Esophagus muscularis mucosa (tissue), 4 donors: ENCODE measurements at regions not wholly inside any gene's neighbourhood (a gene's known extent, or its start where the extent isn't known, plus 50 kb on each side); places are given as distances from the start of the nearest gene placed in this dataset.

Experiments
- DNase-seq: peaks from one replicate; pipeline ENCODE4 v3.0.0-alpha.2; 2017; ENCODE audit errors: extremely low spot score
- H3K27ac ChIP-seq, 4 donors: fragments of 200-600 bp; sonication (generic); replicated peaks in 1 of 4; 1 replicate in 3 of 4; 2 replicates in 1 of 4; pipeline ENCODE4 v1.5.1; 2016 to 2019; ENCODE audit warnings: mild to moderate bottlenecking in 1 of 4
- H3K27me3 ChIP-seq, 4 donors: fragments of 200-600 bp; sonication (generic); one replicate each; pipeline versions ENCODE4 v1.5.1 to v1.6.0; 2016 to 2019
- H3K36me3 ChIP-seq, 4 donors: fragments of 200-600 bp; sonication (generic); one replicate each; pipeline ENCODE4 v1.5.1; 2016 to 2019
- H3K4me1 ChIP-seq, 4 donors: fragments of 200-600 bp; sonication (generic); one replicate each; pipeline ENCODE4 v1.5.1; 2016 to 2019
- H3K4me3 ChIP-seq, 4 donors: fragments of 200-600 bp; sonication (generic); 1 replicate in 2 of 4; 2 replicates in 2 of 4; pipeline ENCODE4 v1.5.1; 2016 to 2019; ENCODE audit warnings: mild to moderate bottlenecking in 4 of 4, moderate library complexity in 1 of 4
- H3K9me3 ChIP-seq, 4 donors: fragments of 200-600 bp; sonication (generic); 1 replicate in 3 of 4; 2 replicates in 1 of 4; pipeline ENCODE4 v1.5.1; 2016 to 2019
- EP300 ChIP-seq: sonication (generic); formaldehyde crosslinking; IDR thresholded peaks from one replicate; pipeline ENCODE4 v1.6.1; 2017; ENCODE audit warnings: antibody characterized with exemption
- POLR2A ChIP-seq: fragments of 450-650 bp; IDR thresholded peaks from one replicate; pipeline ENCODE4 v1.6.1; 2017; ENCODE audit warnings: antibody characterized with exemption, moderate library complexity, mild to moderate bottlenecking, low read depth
- POLR2AphosphoS5 ChIP-seq, 2 donors: sonication (generic); formaldehyde crosslinking; IDR thresholded peaks; one replicate each; pipeline ENCODE4 v1.6.1; 2017; ENCODE audit warnings: antibody characterized with exemption in 2 of 2
- WGBS: methylation state at CpG from one replicate; pipeline ENCODE4 v1.1.5; 2018; 5-methylcytosine and 5-hydroxymethylcytosine counted together
- intact Hi-C: fragments of 100-400 bp; cut with DNase I; formaldehyde crosslinking; loops from one replicate; pipeline ENCODE4 v1.15.1; 2023
- TF ChIP-seq, protein P1 (sequence below), 3 experiments: fragments of 200-600 bp in 2 of 3; fragments of 450-650 bp in 1 of 3; sonication (generic) in 2 of 3; IDR thresholded peaks; one replicate each; pipeline ENCODE4 v1.5.1; 2017 to 2019; ENCODE audit warnings: antibody characterized with exemption in 3 of 3, mild to moderate bottlenecking in 2 of 3, moderate library complexity in 1 of 3

DNA sequence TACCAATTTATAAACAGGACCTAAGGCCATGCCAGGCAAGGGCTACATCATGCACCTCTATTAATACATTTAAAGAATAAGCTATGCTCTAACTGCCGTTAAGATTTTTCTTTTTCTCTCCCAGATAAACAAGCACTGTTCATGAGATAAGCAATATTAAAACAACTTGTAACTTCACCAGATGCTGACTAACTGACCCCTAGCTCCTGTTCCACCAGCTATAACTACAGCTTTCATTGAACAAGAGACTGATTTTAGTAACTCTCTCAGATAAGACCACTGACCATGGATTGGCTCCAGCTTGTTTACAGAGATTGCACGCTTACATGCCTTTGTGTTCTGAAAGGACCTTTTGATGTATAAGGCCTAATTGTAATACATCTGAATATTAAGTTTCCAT is 540.7 kb upstream of the NECTIN3 start:
- Histone ChIP-seq H3K9me3 (no peaks in the 10 kb centered on the region), H3K27ac (no peak overlapping the region), H3K4me1 (no peaks in the 10 kb centered on the region), H3K36me3 (no peaks in the 10 kb centered on the region), H3K4me3 (no peak overlapping the region), H3K27me3 (no peaks in the 10 kb centered on the region)
- TF ChIP-seq POLR2A = no peak
- DNase-seq = no peak
- intact Hi-C loops = no loop called here
- 81% methylated on average over 2 of the region's 2 CpGs for WGBS

DNA sequence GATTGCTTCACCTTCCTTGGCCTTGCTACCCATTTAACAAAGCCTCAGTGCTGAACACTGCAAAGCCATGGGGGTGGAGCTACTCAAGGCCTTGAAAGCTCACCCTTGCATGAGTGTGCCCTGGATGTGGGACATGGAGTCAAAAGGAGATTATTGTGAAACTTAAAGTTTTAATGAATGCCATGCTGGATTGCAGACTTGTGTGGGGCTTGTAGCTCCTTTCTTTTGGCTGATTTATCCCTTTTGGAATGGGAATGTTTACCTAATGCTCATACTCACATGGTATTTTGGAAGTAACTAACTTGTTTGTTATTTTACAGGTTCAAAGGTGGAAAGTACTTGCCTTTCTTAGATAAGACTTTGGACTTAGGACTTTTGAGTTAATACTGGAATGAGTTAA is 538.5 kb upstream of the NECTIN3 start:
- intact Hi-C loops = no loop called here
- TF ChIP-seq POLR2A (no peak), POLR2AphosphoS5 (IDR thresholded peaks at IDR 0.05) (no peak), EP300 (no peak)
- TF ChIP-seq, protein P1, sequence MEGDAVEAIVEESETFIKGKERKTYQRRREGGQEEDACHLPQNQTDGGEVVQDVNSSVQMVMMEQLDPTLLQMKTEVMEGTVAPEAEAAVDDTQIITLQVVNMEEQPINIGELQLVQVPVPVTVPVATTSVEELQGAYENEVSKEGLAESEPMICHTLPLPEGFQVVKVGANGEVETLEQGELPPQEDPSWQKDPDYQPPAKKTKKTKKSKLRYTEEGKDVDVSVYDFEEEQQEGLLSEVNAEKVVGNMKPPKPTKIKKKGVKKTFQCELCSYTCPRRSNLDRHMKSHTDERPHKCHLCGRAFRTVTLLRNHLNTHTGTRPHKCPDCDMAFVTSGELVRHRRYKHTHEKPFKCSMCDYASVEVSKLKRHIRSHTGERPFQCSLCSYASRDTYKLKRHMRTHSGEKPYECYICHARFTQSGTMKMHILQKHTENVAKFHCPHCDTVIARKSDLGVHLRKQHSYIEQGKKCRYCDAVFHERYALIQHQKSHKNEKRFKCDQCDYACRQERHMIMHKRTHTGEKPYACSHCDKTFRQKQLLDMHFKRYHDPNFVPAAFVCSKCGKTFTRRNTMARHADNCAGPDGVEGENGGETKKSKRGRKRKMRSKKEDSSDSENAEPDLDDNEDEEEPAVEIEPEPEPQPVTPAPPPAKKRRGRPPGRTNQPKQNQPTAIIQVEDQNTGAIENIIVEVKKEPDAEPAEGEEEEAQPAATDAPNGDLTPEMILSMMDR (IDR thresholded peaks at IDR 0.05) = no peak

DNA sequence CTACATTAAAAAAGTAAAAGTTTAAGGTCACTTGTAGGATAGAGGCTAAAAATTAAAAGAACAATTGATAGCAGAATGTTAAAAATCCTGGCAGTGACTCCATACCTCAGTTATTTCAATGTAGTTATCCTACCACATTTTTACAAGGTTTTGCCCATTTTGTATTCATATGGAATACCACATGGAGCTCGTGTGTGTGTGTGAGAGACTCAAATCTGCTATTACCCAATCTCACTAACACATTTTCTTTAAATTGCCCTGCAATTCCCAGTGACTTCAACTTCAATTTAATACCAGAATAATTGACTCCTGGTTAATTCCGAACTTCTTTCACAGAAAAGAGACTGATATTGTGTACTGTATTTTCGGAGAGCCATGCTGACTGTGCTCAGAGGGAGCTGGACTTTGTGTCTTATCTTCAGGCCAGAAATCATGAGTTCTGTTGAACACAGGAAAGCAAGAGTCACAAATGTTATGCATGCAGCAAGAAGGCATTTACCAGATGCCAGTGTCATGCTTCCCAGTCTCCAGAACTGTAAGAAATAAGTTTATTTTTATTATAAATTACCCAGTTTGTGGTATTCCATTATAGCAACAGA is 529.0 kb upstream of the NECTIN3 start:
- intact Hi-C loops = no loop called here
- no peaks in the 10 kb centered on the region for H3K36me3 ChIP-seq

More for the DNA sequence above, 538.5 kb upstream of the NECTIN3 start:
- Histone ChIP-seq H3K27ac (no peak overlapping the region), H3K27me3 (no peaks in the 10 kb centered on the region), H3K36me3 (no peaks in the 10 kb centered on the region), H3K4me1 (no peaks in the 10 kb centered on the region), H3K9me3 (no peaks in the 10 kb centered on the region), H3K4me3 (no peak overlapping the region)
- no peak for DNase-seq

DNA sequence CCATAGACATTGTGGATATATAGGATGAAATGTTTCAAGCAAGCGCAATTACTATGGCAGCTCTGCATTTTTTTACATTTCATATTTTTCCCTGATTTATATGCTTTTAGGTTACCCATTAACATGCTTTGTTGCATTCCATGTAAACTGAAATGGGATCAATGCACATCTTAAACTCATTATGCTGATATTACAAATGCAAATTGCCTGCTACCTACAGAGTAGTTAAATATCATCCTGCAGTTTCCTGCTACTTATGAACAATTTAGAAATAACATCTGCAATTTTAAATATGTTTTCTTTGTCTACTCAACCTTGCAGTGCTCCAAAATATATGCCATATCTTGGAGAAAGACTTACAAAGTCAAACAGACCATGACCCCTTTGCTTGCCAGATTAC is 526.9 kb upstream of the NECTIN3 start:
- Histone ChIP-seq H3K4me3 (no peak overlapping the region), H3K27me3 (no peaks in the 10 kb centered on the region), H3K4me1 (no peaks in the 10 kb centered on the region), H3K36me3 (no peaks in the 10 kb centered on the region), H3K9me3 (no peaks in the 10 kb centered on the region), H3K27ac (no peak overlapping the region)
- TF ChIP-seq POLR2AphosphoS5 (IDR thresholded peaks at IDR 0.05) (no peak), POLR2A (no peak), EP300 (no peak)
- TF ChIP-seq, protein P1 (IDR thresholded peaks at IDR 0.05) = no peak
- no peak for DNase-seq
- intact Hi-C loops = no loop called here
- 98% methylated on average over 1 of the region's 1 CpG for WGBS

More for the DNA sequence above, 529.0 kb upstream of the NECTIN3 start:
- no peaks in the 10 kb centered on the region for H3K27me3 ChIP-seq
- DNase-seq = no peak
- H3K9me3 ChIP-seq = no peaks in the 10 kb centered on the region
- TF ChIP-seq POLR2AphosphoS5 (IDR thresholded peaks at IDR 0.05) (no peak), POLR2A (no peak), EP300 (no peak)
- TF ChIP-seq, protein P1 (IDR thresholded peaks at IDR 0.05) = no peak
- no peaks in the 10 kb centered on the region for H3K4me1 ChIP-seq
- H3K4me3 ChIP-seq = no peak overlapping the region
- H3K27ac ChIP-seq = no peak overlapping the region
- 75% methylated on average over 3 of the region's 3 CpGs for WGBS

DNA sequence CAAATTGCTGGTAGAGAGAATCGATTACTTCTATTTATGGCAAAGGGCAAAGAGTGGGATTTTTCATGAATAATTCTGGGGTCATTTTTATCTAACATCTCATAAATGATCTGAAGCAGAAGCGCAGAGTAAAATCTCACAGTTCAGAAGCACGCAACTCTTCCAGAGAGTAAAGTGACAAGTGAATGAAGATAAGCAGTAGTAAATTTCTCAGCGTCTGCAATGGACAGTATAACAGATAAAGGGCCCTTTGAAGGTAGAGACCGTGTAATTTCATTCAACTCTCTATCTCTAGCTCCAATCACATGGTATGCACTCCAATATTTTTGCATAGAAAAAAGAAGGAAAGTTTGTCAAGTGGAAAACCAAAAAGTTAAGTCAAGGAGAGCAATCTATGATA is 521.1 kb upstream of the NECTIN3 start:
- Histone ChIP-seq H3K27me3 (no peaks in the 10 kb centered on the region), H3K4me3 (no peak overlapping the region), H3K4me1 (no peaks in the 10 kb centered on the region), H3K9me3 (no peaks in the 10 kb centered on the region), H3K27ac (no peak overlapping the region), H3K36me3 (no peaks in the 10 kb centered on the region)
- TF ChIP-seq, protein P1 (IDR thresholded peaks at IDR 0.05) = no peak
- no peak for TF ChIP-seq POLR2A
- no peak for TF ChIP-seq EP300
- no peak for TF ChIP-seq POLR2AphosphoS5 (IDR thresholded peaks at IDR 0.05)
- DNase-seq = no peak
- WGBS = 51% methylated on average over 5 of the region's 5 CpGs
- intact Hi-C loops = no loop called here
